IMR-90 (cell line): ENCODE measurements at regions not wholly inside any gene's neighbourhood (a gene's known extent, or its start where the extent isn't known, plus 50 kb on each side); places are given as distances from the start of the nearest gene placed in this dataset.

Experiments
- ATAC-seq: fragments of 200-7000 bp; cut with Tn5 transposase; 2 replicates; pipeline ENCODE4 v1.9.1; 2020; ENCODE audit warnings: low read depth, mild to moderate bottlenecking, moderate library complexity
- BruUV-seq: library from RNA; stranded (reverse); fragments of 400-500 nt; replicated peaks from 2 replicates; lab custom pipeline; 2021; lab: Mats Ljungman, UMichigan
- CTCF ChIA-PET: fragments of 300-600 bp; formaldehyde crosslinking; extraction: SDS; loops from one replicate; lab custom pipeline; 2021; ENCODE audit warnings: antibody characterized with exemption; lab: Yijun Ruan, JAX
- POLR2A ChIA-PET: fragments of 300-600 bp; sonication (Branson Sonifier 250); formaldehyde crosslinking; loops from one replicate; lab custom pipeline; 2022; ENCODE audit warnings: antibody characterized with exemption; ENCODE audit not compliant: unreplicated experiment; lab: Charles Lee
- DNase-seq: peaks from one replicate; pipeline ENCODE4 v3.0.0; 2013
- H2AFZ ChIP-seq: replicated peaks from 2 replicates; pipeline ENCODE3; 2013; ENCODE audit warnings: low read length, mild to moderate bottlenecking; ENCODE audit not compliant: poor library complexity
- H2AK5ac ChIP-seq: 2 replicates; pipeline ENCODE4 v1.6.1; 2013; ENCODE audit warnings: low read depth, low read length, inconsistent platforms
- H2AK9ac ChIP-seq: replicated peaks from 2 replicates; pipeline ENCODE3; 2013; ENCODE audit warnings: mild to moderate bottlenecking, low read depth, low read length, moderate library complexity; ENCODE audit not compliant: poor library complexity
- H2BK120ac ChIP-seq: 2 replicates; pipeline ENCODE4 v1.6.1; 2013; ENCODE audit warnings: low read depth, low read length, inconsistent platforms
- H2BK15ac ChIP-seq: 3 replicates; pipeline ENCODE4 v1.6.1; 2013; ENCODE audit warnings: low read depth, low read length, inconsistent platforms
- H2BK20ac ChIP-seq: 2 replicates; pipeline ENCODE4 v1.6.1; 2013; ENCODE audit warnings: low read depth, mild to moderate bottlenecking, inconsistent platforms, low read length, moderate library complexity
- H2BK5ac ChIP-seq: 2 replicates; pipeline ENCODE4 v1.6.1; 2013; ENCODE audit warnings: mild to moderate bottlenecking, low read depth, low read length, inconsistent platforms; ENCODE audit not compliant: poor library complexity, severe bottlenecking
- H3K14ac ChIP-seq: replicated peaks from 2 replicates; pipeline ENCODE4 v1.6.1; 2013; ENCODE audit warnings: low read depth, low read length, inconsistent platforms
- H3K18ac ChIP-seq: 2 replicates; pipeline ENCODE4 v1.6.1; 2013; ENCODE audit warnings: low read depth, low read length, control low read depth
- H3K23ac ChIP-seq: 2 replicates; pipeline ENCODE4 v1.6.1; 2013; ENCODE audit warnings: low read depth, low read length, inconsistent platforms
- H3K27ac ChIP-seq: 2 replicates; pipeline ENCODE4 v1.5.1; 2013; ENCODE audit warnings: mild to moderate bottlenecking, control low read depth, low read length; ENCODE audit not compliant: insufficient read depth
- H3K27me3 ChIP-seq: 2 replicates; pipeline ENCODE4 v1.6.1; 2013; ENCODE audit warnings: low read length; ENCODE audit not compliant: control insufficient read depth, insufficient read depth
- H3K36me3 ChIP-seq: 2 replicates; pipeline ENCODE4 v1.6.1; 2013; ENCODE audit warnings: low read length, mixed read lengths; ENCODE audit not compliant: control insufficient read depth, insufficient read depth
- H3K4ac ChIP-seq: 2 replicates; pipeline ENCODE4 v1.6.1; 2013; ENCODE audit warnings: low read depth, low read length, inconsistent platforms
- H3K4me1 ChIP-seq: 2 replicates; pipeline ENCODE4 v1.6.1; 2013; ENCODE audit warnings: low read length, mixed read lengths; ENCODE audit not compliant: control insufficient read depth, insufficient read depth
- H3K4me2 ChIP-seq: 2 replicates; pipeline ENCODE4 v1.6.1; 2013; ENCODE audit warnings: low read depth, mild to moderate bottlenecking, control low read depth, low read length, moderate library complexity
- H3K4me3 ChIP-seq: 2 replicates; pipeline ENCODE4 v1.5.1; 2013; ENCODE audit warnings: low read depth, mild to moderate bottlenecking, control low read depth, low read length, moderate library complexity; ENCODE audit not compliant: insufficient read depth
- H3K56ac ChIP-seq: 2 replicates; pipeline ENCODE4 v1.6.1; 2013; ENCODE audit warnings: low read length, inconsistent platforms; ENCODE audit not compliant: insufficient read depth; ENCODE audit errors: extremely low read depth
- H3K79me1 ChIP-seq, 2 experiments: 2 replicates each; pipeline ENCODE4 v1.6.1; 2013; ENCODE audit warnings: low read length in 2 of 2, inconsistent platforms in 1 of 2, low read depth in 1 of 2
- H3K9ac ChIP-seq: 2 replicates; pipeline ENCODE4 v1.6.1; 2013; ENCODE audit warnings: low read depth, low read length, control low read depth
- H3K9me1 ChIP-seq: 2 replicates; pipeline ENCODE4 v1.6.1; 2013; ENCODE audit warnings: low read length, inconsistent platforms; ENCODE audit not compliant: insufficient read depth
- H3K9me3 ChIP-seq: 2 replicates; pipeline ENCODE4 v1.6.1; 2013; ENCODE audit warnings: low read length; ENCODE audit not compliant: control insufficient read depth, insufficient read depth
- H4K20me1 ChIP-seq: 2 replicates; pipeline ENCODE4 v1.6.1; 2013; ENCODE audit warnings: low read length, inconsistent platforms; ENCODE audit not compliant: insufficient read depth
- H4K5ac ChIP-seq: 2 replicates; pipeline ENCODE4 v1.6.1; 2013; ENCODE audit warnings: mild to moderate bottlenecking, low read depth, low read length, control low read depth
- H4K8ac ChIP-seq, 2 experiments: 2 replicates each; pipeline ENCODE4 v1.6.1; 2013; ENCODE audit warnings: low read depth in 2 of 2, low read length in 2 of 2, control low read depth in 1 of 2, inconsistent platforms in 1 of 2
- H4K91ac ChIP-seq: 2 replicates; pipeline ENCODE4 v1.6.1; 2013; ENCODE audit warnings: low read depth, low read length, inconsistent platforms; ENCODE audit not compliant: insufficient read depth
- FOS ChIP-seq: fragments of 150-350 bp; IDR thresholded peaks from 2 replicates; pipeline ENCODE4 v1.6.1; 2016; ENCODE audit warnings: low read depth, low read length
- RAD21 ChIP-seq: IDR thresholded peaks from 2 replicates; pipeline ENCODE4 v1.6.1; 2012; ENCODE audit warnings: low read length, improper control_type of control experiment
- RFX5 ChIP-seq: IDR thresholded peaks from 2 replicates; pipeline ENCODE4 v1.8.0; 2012; ENCODE audit warnings: low read depth, mild to moderate bottlenecking, low read length, moderate library complexity
- WGBS, 2 experiments: methylation state at CpG; one replicate each; pipeline versions ENCODE4 v1.1.5 to v1.1.7; 2013; ENCODE audit warnings: missing lambda C conversion rate in 2 of 2; ENCODE audit not compliant: insufficient read length in 1 of 2; ENCODE audit errors: extremely low coverage in 2 of 2; 5-methylcytosine and 5-hydroxymethylcytosine counted together
- dilution Hi-C: fragments of 300-500 bp; cut with HindIII; formaldehyde crosslinking; loops from one replicate; pipeline ENCODE4 v1.14.3; 2018; ENCODE audit warnings: low sequenced_read_pairs; ENCODE audit not compliant: unreplicated experiment
- in situ Hi-C: fragments of 300-500 bp; cut with MboI; formaldehyde crosslinking; loops from 3 replicates; pipeline ENCODE4 v1.14.3; 2019; ENCODE audit warnings: low sequenced_read_pairs, inconsistent platforms, mixed read lengths
- intact Hi-C: fragments of 100-400 bp; cut with micrococcal nuclease; formaldehyde crosslinking; loops from 2 replicates; pipeline ENCODE4 v1.10.0; 2022

DNA sequence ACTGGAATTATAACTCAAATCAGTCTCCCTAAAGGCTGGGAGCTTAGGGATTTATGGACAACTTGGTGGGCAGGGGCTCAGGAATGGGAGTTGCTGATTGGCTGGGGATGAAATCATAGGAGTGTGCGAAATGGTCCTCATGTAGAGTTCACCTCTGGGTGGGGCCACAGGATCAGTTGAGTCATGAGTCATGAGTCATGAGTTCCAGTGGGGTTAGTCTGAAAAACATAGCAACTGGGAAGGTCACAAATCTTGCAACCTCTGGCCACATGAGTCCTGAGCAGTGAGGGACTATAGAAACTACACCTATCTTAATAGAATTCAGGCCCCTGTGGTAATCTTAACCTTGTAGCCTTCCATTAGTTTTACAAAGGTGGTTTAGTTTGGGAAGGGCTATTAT lies 383.3 kb downstream of the RBM43 start:
- Histone ChIP-seq H2BK15ac (no peak overlapping the region), H2BK20ac (no peak overlapping the region), H3K56ac (no peak overlapping the region), H2AK9ac (no peak overlapping the region), H3K4me1 (peaks cover 9% of the 10 kb centered on the region), H4K91ac (no peak overlapping the region), H3K14ac (no peak overlapping the region), H3K36me3 (no peaks in the 10 kb centered on the region), H2AFZ (no peak overlapping the region), H3K9me3 (peaks cover 2% of the 10 kb centered on the region; the same call in 1 of the 2 replicates), H2AK5ac (0 out of 2 replicates have a peak overlapping the region, but pooled peaks have one; percentile 15), H3K4me3 (no peak overlapping the region), H4K5ac (no peak overlapping the region), H3K27ac (no peak overlapping the region), H3K27me3 (no peaks in the 10 kb centered on the region), H3K79me1 (no peaks in the 10 kb centered on the region), H3K4me2 (no peak overlapping the region), H2BK120ac (no peak overlapping the region), H2BK5ac (peak overlapping the region; percentile 20), H4K20me1 (no peaks in the 10 kb centered on the region), H4K8ac (no peak overlapping the region), H3K23ac (no peak overlapping the region), H3K9ac (no peak overlapping the region), H3K4ac (no peak overlapping the region; the same call in 1 of the 2 replicates), H3K18ac (peak overlapping the region; percentile 75; the same call in 1 of the 2 replicates), H3K9me1 (no peaks in the 10 kb centered on the region)
- intact Hi-C loops (loop anchor here (5.0 to 10.0 kb wide), 3 partner anchors 254 to 384 kb away; no protein-coding TSS in a partner anchor), in situ Hi-C loops (no loop called here), dilution Hi-C loops (no loop called here)
- TF ChIP-seq RAD21 (no peak), RFX5 (no peak), FOS (peak; percentile 32; the same call in 1 of the 2 replicates)
- DNase-seq: peak; percentile 52
- WGBS, 2 experiments: no CpG with 5 or more reads among the region's 1 CpG
- ATAC-seq: no peak
- POLR2A ChIA-PET: no interaction called here
- CTCF ChIA-PET: no interaction called here
- BruUV-seq: no TSS peak
